ENCODE measurements at regions not wholly inside any gene's neighbourhood (a gene's known extent, or its start where the extent isn't known, plus 50 kb on each side); places are given as distances from the start of the nearest gene placed in this dataset.
"Not testable (repeated sequence)": the region's sequence is repeated elsewhere in the genome, so short reads cannot be mapped to it uniquely, and the experiment has no call there.

DNA sequence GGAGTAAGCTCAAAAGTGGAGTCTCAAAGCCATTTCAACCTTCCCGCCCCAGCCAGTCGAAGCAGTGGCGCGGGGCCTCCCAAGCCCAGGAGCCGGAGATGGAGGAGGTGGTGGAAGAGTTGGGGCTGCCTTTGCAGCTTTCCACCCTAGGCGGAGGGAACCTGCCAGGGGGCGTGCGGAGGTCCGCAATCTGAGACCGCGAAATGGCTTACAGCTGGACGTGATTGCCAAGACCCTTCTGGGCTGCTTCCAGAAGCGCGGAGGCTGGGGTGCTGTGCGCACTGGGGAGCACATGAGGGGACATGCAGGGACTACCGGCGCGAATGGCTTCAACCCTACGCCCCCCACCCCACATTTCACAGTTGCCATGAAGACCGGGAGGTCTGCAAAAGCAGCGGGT is 86.2 kb downstream of the PRR15 start:
- DNase-seq, result no peak

DNA sequence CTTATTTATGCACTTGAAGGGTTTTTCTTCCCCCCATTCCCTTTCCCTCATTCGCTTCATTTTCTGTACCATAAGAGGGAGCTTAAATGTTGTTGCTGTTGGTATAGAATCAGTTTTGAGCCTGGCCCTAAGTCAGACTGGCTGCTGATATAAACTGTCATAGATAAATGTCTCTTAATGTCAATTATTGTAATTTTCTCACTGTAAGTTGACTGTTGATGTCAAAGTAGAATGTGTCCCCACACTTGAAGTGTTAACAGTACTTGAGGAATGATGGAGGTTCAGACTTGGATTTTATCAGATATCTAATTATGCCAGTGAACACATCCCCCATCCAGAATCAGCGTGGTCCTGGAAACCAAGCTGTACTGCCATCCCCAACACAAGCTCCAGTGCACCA is 87.8 kb downstream of the PRR15 start:
- no peak for DNase-seq

DNA sequence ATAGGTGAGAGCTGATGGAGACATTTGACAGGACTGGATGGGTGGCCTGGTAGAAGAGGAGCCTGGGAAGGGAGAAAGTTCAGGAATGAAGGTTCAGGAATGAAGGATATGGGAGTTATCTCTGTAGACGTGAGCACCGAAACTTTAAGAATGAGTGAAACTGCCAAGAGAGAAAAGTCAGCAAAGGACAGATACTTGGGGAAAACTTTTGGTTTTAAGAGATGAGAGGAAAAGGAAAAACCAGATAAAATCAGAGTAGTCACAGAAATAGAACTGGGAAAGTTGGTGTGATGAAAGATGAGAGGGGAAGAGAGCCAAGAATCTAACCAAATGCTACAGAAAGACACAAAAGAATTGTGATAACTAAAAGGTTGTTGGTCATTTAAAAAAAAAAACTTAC is 88.9 kb downstream of the PRR15 start:
- DNase-seq, result no peak

- not testable (repeated sequence) for DNase-seq
Measured at GRCh38 chr7:29654340-29654739, 90.7 kb downstream of the PRR15 start.

DNA sequence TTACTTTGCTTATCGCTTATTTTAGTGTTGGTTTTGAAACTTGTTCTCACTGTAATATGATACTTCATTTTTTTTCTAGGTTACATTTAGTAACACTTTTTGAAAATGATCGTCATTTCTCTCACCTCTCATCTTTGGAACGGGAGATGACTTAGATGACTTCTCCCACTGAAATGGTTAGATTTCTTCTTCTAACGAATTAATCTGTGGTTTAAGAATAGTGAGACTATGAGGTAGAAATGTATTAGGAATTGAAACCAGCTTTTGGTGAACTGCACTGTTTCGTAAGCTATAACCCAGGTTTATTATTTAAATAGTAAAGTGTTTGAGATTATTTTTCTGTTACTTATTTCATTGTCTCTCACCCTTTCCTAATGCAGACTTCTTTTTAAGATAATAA is 93.7 kb downstream of the PRR15 start:
- no peak for DNase-seq

DNA sequence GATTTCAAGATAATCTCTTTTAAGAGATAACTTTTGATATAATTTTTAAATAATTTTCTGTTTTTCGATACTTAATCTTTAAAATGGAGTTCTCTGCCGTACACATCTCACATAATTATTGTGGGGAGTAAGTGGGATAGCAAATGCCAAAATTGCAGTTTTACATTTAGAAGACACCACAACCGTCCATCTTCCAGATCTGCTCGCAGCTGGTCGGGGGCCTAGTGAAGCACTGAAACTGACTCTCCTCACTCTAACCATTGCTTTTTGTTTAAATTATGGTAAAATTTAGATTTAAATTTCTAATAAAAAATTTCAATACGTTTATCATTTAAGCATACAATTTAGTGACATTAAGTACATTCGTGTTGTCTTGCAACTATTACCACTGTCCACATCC is 94.2 kb downstream of the PRR15 start:
- DNase-seq, result no peak

GRCh38 chr7:29659213-29659612 is 95.6 kb downstream of the PRR15 start:
- DNase-seq, result not testable (repeated sequence)

GRCh38 chr7:29662899-29663298 is 99.3 kb downstream of the PRR15 start:
- peak; percentile 16 for DNase-seq

DNA sequence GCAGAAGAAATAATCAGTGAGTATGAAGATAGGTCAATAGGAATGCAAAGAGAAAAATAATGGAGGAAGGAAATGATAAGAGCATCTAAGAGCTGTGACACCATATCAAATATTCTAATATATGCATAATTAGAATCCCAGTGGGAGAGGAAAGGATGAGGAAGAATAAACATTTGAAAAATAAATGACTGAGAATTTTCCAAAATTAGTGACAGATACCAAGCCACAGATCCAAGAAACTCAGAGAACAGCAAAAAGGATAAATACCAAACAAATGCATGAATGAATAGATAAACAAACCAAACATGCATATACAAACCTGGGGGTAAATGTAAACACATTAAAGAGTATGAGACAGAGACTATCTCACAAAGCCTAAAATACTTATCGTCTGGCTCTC is 101.4 kb downstream of the PRR15 start:
- DNase-seq, result not testable (repeated sequence)

DNA sequence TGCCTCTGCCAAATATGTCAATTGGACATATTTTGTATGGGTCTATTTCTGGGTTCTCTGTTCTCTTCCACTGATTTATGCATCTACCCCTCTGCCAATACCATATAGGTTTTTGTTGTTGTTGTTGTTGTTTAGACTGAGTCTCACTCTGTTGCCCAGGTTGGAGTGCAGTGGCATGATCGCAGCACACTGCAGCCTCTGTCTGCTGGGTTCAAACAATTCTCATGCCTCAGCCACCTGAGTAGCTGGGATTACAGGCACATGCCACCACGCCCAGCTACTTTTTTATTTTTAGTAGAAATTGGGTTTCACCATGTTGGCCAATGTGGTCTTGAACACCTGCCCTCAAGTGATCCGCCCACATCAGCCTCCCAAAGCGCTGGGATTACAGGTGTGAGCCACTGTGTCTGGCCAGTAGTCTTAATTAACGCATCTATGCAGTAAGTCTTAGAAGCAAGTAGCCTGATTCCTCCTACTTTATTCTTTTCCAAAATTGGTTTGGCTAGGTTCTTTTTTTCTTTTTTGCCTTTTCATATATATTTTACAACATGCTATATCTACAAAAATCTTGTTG is 103.5 kb downstream of the PRR15 start:
- DNase-seq, result not testable (repeated sequence)

DNA sequence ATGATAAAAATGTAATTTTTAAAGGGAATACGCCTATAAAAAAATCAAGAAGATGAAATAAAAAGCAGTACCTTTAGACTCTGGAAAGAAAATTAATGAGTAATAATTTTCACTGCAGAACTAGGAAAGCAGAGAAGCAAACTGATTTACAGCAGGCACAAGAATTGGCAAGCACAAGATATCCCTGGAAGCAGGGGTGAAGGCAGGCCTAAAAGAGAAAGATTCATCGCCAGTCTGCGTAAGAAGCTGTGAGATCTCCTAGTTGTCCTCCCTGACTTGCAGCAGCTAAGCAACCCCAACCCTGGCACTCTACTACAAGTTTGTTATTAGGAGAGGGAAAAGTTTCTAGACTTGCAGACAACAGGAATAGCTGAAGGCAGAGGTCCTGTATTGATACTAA is 107.7 kb downstream of the PRR15 start:
- not testable (repeated sequence) for DNase-seq

GRCh38 chr7:29673635-29674034 is 110.0 kb downstream of the PRR15 start:
- not testable (repeated sequence) for DNase-seq

DNA sequence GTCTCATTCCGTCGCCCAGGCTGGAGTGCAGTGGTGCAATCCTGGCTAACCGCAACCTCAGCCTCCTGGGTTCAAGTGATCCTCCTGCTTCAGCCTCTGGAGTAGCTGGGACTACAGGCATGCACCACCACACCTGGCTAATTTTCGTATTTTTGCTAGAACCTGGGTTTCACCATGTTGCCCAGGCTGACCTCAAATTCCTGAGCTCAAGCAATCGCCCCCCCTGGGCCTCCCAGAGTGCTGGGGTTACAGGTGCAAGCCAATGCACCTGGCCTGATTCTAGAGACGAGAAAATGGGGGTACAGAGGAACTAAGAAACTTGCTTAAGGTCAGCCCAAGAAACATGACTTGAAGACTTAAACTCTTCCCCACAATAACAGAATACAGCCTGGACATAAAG is 111.0 kb downstream of the PRR15 start:
- DNase-seq, result not testable (repeated sequence)

- not testable (repeated sequence) for DNase-seq
Measured at GRCh38 chr7:29677254-29677653, 113.6 kb downstream of the PRR15 start.

DNA sequence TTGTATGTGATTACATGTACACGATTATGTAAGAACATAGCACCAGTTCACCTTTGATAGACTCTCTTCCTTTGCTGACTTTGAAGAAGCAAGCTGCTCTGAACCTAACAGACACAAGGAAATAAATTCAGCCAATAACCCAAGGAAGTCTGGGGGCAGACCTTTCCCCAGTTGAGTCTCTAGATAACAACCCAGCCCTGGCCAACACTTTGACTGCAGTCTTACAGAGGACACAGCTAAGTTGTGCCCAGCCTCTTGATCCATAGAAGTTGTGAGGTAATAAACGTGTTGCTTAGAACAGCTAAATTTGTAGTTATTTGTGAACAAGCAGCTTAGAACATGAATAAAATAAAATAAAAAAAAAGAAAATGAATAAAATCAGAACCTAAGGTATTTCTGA is 116.3 kb downstream of the PRR15 start:
- not testable (repeated sequence) for DNase-seq

DNA sequence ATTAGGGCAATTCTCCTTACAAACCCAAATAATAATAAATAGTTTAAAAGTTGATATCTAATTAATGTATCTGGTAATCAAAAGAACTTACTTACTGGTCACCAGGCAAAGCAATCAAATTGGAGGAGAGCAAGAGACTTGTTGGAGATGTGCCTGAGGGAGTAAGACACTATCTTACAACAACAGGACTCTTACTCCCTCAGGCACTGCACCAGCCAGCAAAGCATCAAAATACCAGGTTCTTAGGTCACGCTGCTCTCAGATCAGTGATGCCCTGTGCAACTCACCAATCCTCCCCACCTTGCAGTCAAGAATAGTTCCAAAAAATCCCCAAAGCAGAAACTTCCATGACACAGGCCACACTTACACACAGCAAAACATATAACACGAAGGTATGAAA is 117.0 kb downstream of the PRR15 start:
- DNase-seq, result not testable (repeated sequence)

GRCh38 chr7:29684151-29684786 is 120.6 kb downstream of the PRR15 start:
- DNase-seq, result peak; percentile 12

DNA sequence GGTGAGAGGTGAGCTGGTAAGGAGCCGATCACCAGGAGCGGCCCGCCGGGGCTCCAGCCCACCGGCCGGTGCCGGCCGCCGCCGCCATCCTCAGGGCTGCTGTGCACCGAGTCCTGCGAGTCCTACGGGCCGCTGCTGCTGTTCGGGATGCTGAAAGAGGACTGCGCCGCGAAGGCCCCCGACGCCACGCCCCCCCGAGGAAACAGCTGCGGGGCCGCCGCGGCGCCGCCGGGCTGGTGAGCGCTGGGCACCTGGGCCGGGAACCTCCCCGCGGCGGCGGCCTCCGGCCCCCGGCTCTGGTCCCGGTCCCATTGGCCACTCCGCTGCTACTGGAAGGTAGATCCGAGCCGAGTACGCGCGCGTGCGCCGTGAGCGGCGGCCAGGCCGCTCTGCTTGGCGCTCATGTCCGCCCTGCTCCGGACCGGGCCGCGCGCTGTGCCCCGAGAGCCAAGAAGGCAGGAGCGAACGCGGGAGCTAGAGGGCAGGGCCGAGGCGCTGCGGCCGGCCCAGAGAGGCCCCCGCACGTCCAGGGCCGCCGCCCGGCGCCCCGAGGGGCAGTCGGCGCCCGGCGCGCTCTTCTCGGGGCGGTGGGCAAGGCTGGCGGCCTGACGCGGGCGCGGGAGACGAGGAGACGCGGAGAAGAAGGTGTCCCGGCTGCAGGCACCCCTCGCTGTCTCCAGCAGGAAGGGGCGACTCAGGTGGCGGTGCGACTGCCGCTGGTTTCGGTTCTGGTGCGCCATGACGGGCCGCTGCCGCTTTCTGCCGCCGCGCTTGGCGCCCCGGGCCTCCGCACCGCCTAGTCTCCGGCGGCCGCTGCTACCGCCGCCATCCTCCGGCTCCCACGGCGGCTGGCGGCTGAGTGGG is 121.3 kb upstream of the WIPF3 start:
- DNase-seq, result peak; percentile 73

DNA sequence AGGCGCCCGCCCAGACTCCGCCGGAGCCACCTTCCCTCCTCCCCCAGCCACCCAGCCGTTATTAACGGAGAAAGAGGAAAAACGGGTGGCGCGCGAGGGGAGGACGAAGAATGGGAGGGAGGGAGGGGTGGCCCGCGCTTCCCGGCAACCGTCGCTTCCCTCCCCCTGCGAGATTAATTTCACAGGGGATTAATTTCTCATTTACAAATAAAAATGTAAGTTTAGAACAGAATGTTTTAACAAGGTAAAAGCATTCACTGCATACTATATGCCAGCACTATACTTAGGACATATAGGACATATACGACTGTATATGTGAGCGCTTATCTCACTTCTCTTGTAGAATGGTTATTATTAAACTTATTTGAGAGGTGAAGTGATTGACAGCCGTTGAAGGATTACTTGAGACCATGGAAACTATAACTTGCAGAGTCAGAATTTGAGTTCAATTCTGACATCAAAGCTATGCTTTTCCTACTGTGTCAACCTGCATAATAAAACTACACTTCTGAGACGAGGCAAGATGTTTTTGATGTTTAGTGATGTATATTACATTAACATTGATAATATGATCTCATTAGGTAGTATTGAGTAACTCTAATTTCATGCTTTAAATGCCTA is 120.5 kb upstream of the WIPF3 start:
- DNase-seq, result not testable (repeated sequence)

DNA sequence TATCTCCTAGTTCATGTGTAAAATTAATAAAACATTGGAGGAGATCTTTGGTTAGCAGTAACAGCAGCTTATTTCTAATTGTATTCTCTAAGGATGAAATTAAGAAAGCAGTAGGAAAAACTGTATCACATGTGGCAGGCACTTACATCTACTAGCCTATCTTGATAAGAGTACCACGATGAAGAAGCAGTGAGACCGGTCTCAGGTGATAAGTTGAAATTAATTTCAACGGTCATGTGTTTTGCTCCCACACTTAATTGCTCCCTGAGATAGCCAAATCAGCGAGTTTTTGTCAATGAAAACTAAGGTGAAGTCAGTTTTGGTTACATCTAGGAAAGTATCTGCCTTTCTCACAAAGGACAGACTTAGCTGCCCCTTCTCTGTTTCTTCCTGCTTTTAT is 115.8 kb upstream of the WIPF3 start:
- not testable (repeated sequence) for DNase-seq

GRCh38 chr7:29696402-29696801 is 109.9 kb upstream of the WIPF3 start:
- DNase-seq, result not testable (repeated sequence)

- not testable (repeated sequence) for DNase-seq
Measured at GRCh38 chr7:29699723-29700122, 106.6 kb upstream of the WIPF3 start.

DNA sequence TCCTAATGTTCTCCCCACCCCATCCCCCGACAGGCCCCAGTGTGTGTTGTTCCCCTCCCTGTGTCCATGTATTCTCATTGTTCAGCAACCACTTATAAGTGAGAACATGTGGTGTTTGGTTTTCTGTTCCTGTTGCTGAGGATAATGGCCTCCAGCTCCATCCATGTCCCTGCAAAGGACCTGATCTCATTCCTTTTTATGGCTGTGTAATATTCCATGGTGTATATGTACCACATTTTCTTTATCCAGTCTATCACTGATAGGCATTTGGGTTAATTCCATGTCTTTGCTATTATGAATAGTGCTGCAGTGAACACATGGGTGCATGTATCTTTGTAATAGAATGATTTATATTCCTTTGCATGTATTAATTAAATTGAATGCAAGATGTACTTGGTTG is 104.8 kb upstream of the WIPF3 start:
- DNase-seq, result not testable (repeated sequence)

Data from fibroblast of skin of scalp (primary cell).